ENCODE measurements at regions not wholly inside any gene's neighbourhood (a gene's known extent, or its start where the extent isn't known, plus 50 kb on each side); places are given as distances from the start of the nearest gene placed in this dataset.
A peak's percentile ranks its signal among the peaks of the same experiment; 100 is the strongest.

DNA sequence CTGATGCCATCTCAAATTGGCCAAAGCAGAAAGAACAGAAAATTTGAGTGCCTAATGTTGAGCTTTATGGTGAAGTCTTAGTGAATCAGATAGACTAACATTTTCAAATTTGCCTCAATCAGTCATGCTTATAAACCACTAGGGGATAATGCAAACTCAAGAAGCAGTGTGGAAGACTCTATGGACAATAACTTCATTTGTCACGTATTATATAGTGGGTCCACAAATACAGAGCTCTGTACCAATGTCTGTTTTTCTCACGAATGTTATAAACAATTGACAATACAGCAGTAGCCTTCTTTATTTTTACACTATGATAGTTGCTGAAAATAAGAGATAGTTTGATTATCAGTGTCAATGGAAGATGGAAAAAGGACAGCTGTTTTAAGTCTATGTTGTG lies 190.8 kb upstream of the SLC8A1 start:
- TF ChIP-seq, protein P1, sequence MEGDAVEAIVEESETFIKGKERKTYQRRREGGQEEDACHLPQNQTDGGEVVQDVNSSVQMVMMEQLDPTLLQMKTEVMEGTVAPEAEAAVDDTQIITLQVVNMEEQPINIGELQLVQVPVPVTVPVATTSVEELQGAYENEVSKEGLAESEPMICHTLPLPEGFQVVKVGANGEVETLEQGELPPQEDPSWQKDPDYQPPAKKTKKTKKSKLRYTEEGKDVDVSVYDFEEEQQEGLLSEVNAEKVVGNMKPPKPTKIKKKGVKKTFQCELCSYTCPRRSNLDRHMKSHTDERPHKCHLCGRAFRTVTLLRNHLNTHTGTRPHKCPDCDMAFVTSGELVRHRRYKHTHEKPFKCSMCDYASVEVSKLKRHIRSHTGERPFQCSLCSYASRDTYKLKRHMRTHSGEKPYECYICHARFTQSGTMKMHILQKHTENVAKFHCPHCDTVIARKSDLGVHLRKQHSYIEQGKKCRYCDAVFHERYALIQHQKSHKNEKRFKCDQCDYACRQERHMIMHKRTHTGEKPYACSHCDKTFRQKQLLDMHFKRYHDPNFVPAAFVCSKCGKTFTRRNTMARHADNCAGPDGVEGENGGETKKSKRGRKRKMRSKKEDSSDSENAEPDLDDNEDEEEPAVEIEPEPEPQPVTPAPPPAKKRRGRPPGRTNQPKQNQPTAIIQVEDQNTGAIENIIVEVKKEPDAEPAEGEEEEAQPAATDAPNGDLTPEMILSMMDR (conservative IDR thresholded peaks at IDR 0.05; ENCODE audit: low read depth, low read length) = no peak

DNA sequence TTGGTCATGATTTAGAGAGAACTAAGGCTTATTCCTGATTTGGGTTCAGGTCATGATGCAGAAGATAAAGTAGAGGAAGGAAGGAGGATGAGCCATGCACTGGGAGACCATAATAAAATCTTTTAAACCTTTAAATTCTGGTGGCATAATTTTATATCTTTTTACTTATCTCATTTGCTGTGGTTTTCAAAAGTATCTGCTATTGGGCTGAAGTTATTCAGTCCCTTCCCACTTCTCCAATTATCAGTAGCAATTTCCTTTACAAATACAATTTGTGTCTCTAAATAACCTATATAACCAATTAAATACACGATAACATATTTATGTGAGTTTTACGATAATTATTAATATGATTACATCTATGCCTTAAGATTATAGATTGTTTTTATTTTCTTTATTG lies 194.8 kb upstream of the SLC8A1 start:
- no peak overlapping the region for H3K4me3 ChIP-seq (ENCODE audit: low read depth, low read length)
- DNase-seq (ENCODE audit: low read depth) = no peak
- TF ChIP-seq, protein P1 (conservative IDR thresholded peaks at IDR 0.05; ENCODE audit: low read depth, low read length) = no peak

More for the DNA sequence above, 190.8 kb upstream of the SLC8A1 start:
- no peak for DNase-seq (ENCODE audit: low read depth)
- no peak overlapping the region for H3K4me3 ChIP-seq (ENCODE audit: low read depth, low read length)

DNA sequence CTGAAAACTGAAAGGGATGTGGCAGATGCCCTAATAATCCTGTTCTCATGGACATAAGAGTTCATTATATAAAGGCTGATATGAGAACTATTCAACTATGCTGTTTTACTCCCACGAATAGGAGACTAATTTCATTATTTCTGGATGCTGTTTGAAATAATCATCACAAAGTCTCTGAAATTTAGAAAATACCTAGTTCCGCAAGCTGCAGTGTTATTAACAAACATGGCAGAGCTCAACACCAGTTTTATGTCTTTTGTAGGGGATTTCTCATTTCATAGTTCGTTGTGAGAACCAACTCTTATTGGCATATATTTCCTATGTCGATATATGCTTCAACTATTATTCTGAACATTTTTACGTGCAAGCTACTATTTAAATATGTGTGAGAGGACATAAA lies 200.3 kb upstream of the SLC8A1 start:
- no peak for DNase-seq (ENCODE audit: low read depth)
- TF ChIP-seq, protein P1 (conservative IDR thresholded peaks at IDR 0.05; ENCODE audit: low read depth, low read length) = no peak

DNA sequence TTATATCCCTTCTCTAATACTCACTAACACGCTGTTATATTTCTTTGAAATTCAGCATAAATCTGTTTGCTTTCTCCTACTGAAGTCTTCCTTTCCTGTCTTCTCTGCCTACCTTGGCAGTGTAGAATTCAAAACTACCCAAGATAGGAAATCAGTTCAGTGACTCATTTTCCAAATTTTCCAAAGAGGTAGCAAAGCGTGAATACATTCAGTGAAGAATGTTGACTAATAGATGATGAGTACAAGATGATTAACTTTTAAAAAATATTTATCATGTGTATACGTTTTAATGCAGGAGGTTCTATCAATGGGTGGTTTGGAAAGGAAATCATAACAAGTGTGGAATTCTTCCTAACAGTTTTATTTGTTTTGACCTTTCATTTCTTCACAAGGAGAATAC lies 201.9 kb upstream of the SLC8A1 start:
- TF ChIP-seq, protein P1 (conservative IDR thresholded peaks at IDR 0.05; ENCODE audit: low read depth, low read length) = no peak
- H3K4me3 ChIP-seq (ENCODE audit: low read depth, low read length) = no peak overlapping the region
- no peak for DNase-seq (ENCODE audit: low read depth)

More for the DNA sequence above, 200.3 kb upstream of the SLC8A1 start:
- no peak overlapping the region for H3K4me3 ChIP-seq (ENCODE audit: low read depth, low read length)

DNA sequence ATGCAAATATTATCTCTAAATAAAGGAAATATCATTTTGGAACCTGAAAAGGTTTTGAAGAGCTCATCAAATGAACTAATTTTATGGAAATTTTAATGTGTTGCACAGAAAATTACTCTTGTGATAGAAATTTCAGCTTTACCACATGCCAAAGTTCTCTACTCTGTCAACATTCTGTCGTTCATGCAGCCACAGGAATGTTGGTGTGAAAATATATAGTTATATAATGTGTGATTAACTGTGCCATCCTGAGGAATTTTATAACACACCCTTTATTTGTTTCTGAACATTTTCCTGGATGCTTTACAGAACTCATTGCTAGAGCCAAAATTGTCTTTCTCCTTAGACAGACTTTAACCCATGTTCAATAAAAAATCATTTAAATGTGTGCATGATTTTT lies 202.5 kb upstream of the SLC8A1 start:
- TF ChIP-seq, protein P1 (conservative IDR thresholded peaks at IDR 0.05; ENCODE audit: low read depth, low read length) = no peak
- no peak for DNase-seq (ENCODE audit: low read depth)
- H3K4me3 ChIP-seq (ENCODE audit: low read depth, low read length) = no peak overlapping the region

DNA sequence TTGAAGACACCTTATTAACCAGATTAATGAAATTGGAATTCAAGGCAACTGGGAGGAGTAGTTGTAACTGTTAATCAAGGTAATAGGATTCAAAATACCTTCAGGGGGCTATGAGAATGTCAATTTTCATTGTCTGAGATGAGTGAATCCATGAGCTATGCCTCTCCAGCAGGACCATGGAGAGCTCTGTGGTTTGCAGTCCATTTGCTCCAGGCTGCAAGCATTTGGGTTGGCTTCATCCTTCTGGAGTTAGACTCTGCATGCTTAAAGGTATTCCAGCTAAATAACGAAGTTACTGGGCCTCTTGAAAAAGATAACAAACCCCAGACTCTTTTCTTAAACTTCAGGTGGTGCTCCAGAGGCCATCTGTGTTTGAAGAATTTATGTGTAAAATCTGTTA lies 207.1 kb upstream of the SLC8A1 start:
- DNase-seq (ENCODE audit: low read depth) = peak; percentile 5
- no peak overlapping the region for H3K4me3 ChIP-seq (ENCODE audit: low read depth, low read length)
- TF ChIP-seq, protein P1 (conservative IDR thresholded peaks at IDR 0.05; ENCODE audit: low read depth, low read length) = no peak

DNA sequence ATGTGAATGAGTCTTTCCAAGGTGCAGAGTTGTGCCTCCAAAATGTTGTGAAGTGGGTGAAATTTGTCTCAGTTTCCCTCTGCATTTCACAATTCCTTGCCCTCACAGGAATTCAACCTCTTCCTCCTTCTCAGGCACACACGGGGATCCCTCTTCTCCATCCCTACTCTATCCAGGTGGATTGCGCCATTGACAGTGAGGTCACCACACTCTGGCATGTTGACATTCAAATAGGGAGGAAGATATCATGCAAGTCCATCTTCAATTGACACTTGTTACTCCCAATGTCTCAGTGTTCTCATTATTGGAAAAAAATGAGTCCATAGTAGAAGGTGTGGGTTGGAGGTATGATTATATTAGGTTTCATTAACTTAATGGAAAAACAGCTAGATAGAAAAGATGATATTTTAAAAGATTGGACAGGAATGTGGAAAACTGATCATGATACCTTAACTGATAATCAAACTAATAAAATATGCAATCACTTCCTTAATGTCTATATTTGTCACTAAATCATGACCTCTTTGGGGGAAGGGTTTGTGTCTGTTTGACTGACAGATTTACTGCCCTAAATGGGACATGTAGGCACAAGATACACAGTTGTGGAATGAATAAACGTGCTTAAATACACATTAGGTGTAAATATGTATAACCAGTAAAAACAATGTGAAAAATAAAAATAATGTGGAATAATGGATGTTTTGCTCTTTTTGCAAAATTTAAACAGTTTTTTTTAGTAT lies 213.8 kb upstream of the SLC8A1 start:
- H3K4me3 ChIP-seq (ENCODE audit: low read depth, low read length) = no peak overlapping the region
- no peak for DNase-seq (ENCODE audit: low read depth)
- TF ChIP-seq, protein P1 (conservative IDR thresholded peaks at IDR 0.05; ENCODE audit: low read depth, low read length) = no peak
